SHP77 treated with DMSO at 0.1 percent for 48 hours (cell line): ENCODE measurements at regions not wholly inside any gene's neighbourhood (a gene's known extent, or its start where the extent isn't known, plus 50 kb on each side); places are given as distances from the start of the nearest gene placed in this dataset.
"Not testable (repeated sequence)": the region's sequence is repeated elsewhere in the genome, so short reads cannot be mapped to it uniquely, and the experiment has no call there.

Experiments used
- DNase-seq: peaks from one replicate; lab custom pipeline; 2025; lab: John Stamatoyannopoulos, UW

- not testable (repeated sequence) for DNase-seq
Observed at GRCh38 chr14:106663805-106664410, 1137.5 kb downstream of the TMEM121 start.

- no peak for DNase-seq
Observed at GRCh38 chr14:106665814-106666213, 1139.4 kb downstream of the TMEM121 start.

- no peak for DNase-seq
Observed at GRCh38 chr14:106666341-106666740, 1140.0 kb downstream of the TMEM121 start.

- DNase-seq, result no peak
Observed at GRCh38 chr14:106670011-106670410, 1143.6 kb downstream of the TMEM121 start.

- not testable (repeated sequence) for DNase-seq
Observed at GRCh38 chr14:106674093-106674492, 1147.7 kb downstream of the TMEM121 start.

GRCh38 chr14:106674509-106675125 is 1148.2 kb downstream of the TMEM121 start:
- not testable (repeated sequence) for DNase-seq

- not testable (repeated sequence) for DNase-seq
Observed at GRCh38 chr14:106675716-106676115, 1149.3 kb downstream of the TMEM121 start.

- DNase-seq, result no peak
Observed at GRCh38 chr14:106679776-106680175, 1153.4 kb downstream of the TMEM121 start.

GRCh38 chr14:106681161-106681560 is 1154.8 kb downstream of the TMEM121 start:
- DNase-seq, result no peak

- DNase-seq, result no peak
Observed at GRCh38 chr14:106681568-106681967, 1155.2 kb downstream of the TMEM121 start.

- DNase-seq, result no peak
Observed at GRCh38 chr14:106683631-106684030, 1157.2 kb downstream of the TMEM121 start.

GRCh38 chr14:106686533-106686932 is 1160.2 kb downstream of the TMEM121 start:
- no peak for DNase-seq

GRCh38 chr14:106690333-106690891 is 1164.0 kb downstream of the TMEM121 start:
- no peak for DNase-seq

GRCh38 chr14:106691601-106692291 is 1165.4 kb downstream of the TMEM121 start:
- no peak for DNase-seq

GRCh38 chr14:106694638-106695393 is 1168.4 kb downstream of the TMEM121 start:
- no peak for DNase-seq

GRCh38 chr14:106698620-106699267 is 1172.4 kb downstream of the TMEM121 start:
- not testable (repeated sequence) for DNase-seq

GRCh38 chr14:106703651-106704050 is 1177.3 kb downstream of the TMEM121 start:
- not testable (repeated sequence) for DNase-seq

GRCh38 chr14:106706488-106706887 is 1180.1 kb downstream of the TMEM121 start:
- not testable (repeated sequence) for DNase-seq

- not testable (repeated sequence) for DNase-seq
Observed at GRCh38 chr14:106710187-106710586, 1183.8 kb downstream of the TMEM121 start.

- DNase-seq, result not testable (repeated sequence)
Observed at GRCh38 chr14:106712513-106712912, 1186.1 kb downstream of the TMEM121 start.
